Loucy (cell line): ENCODE measurements at regions not wholly inside any gene's neighbourhood (a gene's known extent, or its start where the extent isn't known, plus 50 kb on each side); places are given as distances from the start of the nearest gene placed in this dataset.

Experiments used
- EZH2phosphoT487 ChIP-seq: fragments of 200-600 bp; IDR thresholded peaks from 2 replicates; pipeline ENCODE4 v1.6.1; 2018; ENCODE audit warnings: antibody characterized with exemption, mild to moderate bottlenecking, moderate library complexity, borderline replicate concordance
- TF ChIP-seq, protein P1 (sequence below): fragments of 200-600 bp; sonication (generic); conservative IDR thresholded peaks from 2 replicates; pipeline ENCODE4 v1.5.1; 2014; ENCODE audit warnings: mild to moderate bottlenecking, antibody characterized with exemption, low read length

DNA sequence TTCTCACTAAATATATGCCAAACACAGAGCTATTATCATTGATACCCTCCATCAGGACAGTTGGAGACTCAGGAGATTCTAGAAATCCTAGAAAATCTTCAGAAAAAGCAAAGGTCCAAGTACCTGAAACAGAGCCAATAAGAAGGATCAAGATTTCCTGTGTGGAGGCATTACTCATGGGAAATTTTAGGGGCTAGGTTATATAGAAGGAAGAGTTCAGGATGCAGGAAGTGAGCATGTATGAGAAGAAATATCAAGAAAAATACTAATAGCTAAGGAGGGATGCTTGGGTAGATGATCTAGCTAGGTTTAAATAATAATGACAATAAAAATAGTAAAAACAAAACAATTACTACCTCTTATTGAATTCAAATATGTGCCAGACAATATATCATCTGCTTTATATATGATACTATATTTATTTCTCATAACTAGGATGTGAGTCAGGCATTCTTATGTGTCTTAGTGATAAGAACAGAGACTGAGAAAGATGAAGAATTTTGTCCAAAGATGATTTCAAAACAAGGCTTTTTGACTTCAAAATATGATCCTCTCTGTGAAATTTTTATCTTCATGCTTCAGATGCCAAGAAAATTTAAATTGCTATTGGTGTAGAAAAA, 66.4 kb upstream of the HHIP start:
- TF ChIP-seq, protein P1, sequence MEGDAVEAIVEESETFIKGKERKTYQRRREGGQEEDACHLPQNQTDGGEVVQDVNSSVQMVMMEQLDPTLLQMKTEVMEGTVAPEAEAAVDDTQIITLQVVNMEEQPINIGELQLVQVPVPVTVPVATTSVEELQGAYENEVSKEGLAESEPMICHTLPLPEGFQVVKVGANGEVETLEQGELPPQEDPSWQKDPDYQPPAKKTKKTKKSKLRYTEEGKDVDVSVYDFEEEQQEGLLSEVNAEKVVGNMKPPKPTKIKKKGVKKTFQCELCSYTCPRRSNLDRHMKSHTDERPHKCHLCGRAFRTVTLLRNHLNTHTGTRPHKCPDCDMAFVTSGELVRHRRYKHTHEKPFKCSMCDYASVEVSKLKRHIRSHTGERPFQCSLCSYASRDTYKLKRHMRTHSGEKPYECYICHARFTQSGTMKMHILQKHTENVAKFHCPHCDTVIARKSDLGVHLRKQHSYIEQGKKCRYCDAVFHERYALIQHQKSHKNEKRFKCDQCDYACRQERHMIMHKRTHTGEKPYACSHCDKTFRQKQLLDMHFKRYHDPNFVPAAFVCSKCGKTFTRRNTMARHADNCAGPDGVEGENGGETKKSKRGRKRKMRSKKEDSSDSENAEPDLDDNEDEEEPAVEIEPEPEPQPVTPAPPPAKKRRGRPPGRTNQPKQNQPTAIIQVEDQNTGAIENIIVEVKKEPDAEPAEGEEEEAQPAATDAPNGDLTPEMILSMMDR: no peak
- TF ChIP-seq EZH2phosphoT487: no peak
